ENCODE measurements at regions not wholly inside any gene's neighbourhood (a gene's known extent, or its start where the extent isn't known, plus 50 kb on each side); places are given as distances from the start of the nearest gene placed in this dataset.

DNA sequence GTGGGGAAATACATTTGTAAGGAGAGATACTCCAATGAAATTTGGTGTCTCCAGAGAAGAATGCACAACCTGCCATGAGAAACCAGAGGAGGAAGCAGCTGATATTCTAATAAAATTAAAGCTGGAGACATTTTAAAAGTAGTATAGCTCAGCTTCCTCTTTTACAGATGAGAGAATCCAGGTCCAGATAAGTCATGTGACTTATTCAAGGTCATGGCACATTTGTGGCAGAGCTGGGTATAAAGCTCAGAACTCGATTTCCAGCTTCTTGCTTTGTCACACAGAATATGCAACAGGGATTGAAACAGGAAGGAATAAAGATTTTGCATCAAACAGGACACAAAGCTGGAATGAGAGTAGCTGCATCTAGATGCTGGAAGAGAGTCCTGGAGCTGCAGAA lies 174.8 kb downstream of the EMP1 start:
- H3K36me3 ChIP-seq (replicated peaks in 1 of 2; ENCODE audit: control insufficient read depth in 1 of 2, insufficient read depth in 2 of 2, low read length in 1 of 2) = no peaks in the 10 kb centered on the region
- no peak overlapping the region for H3K4me3 ChIP-seq (ENCODE audit: low read depth in 2 of 2, low read length in 1 of 2)
- no peaks in the 10 kb centered on the region for H3K79me2 ChIP-seq (ENCODE audit: insufficient read depth)
- H3K4me2 ChIP-seq = no peak overlapping the region
- no peak overlapping the region for H3K27ac ChIP-seq (ENCODE audit: low read depth in 2 of 2, low read length in 1 of 2)
- no peaks in the 10 kb centered on the region for H3K9me2 ChIP-seq
- ChIA-PET CTCF (interaction anchor here (0.7 to 2.6 kb wide), 3 partner anchors 9 to 93 kb away, joined by 3 to 20 read pairs (median 6); no protein-coding TSS in a partner anchor), POLR2A (no interaction called here)
- H4K20me1 ChIP-seq (ENCODE audit: insufficient read depth) = no peaks in the 10 kb centered on the region
- no peak overlapping the region for H3K9ac ChIP-seq
- no peak for TF ChIP-seq NRF1 (IDR thresholded peaks at IDR 0.05; ENCODE audit: low read depth, low read length)
- no peak for TF ChIP-seq FOXM1 (IDR thresholded peaks at IDR 0.05; ENCODE audit: low read depth)
- TF ChIP-seq, protein P1, sequence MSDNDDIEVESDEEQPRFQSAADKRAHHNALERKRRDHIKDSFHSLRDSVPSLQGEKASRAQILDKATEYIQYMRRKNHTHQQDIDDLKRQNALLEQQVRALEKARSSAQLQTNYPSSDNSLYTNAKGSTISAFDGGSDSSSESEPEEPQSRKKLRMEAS (IDR thresholded peaks at IDR 0.05; ENCODE audit: low read depth) = no peak
- TF ChIP-seq RAD21 (IDR thresholded peaks at IDR 0.05; ENCODE audit: low read length) = no peak
- TF ChIP-seq EP300 (IDR thresholded peaks at IDR 0.05; ENCODE audit: borderline replicate concordance in 1 of 2, low read depth in 1 of 2, low read length in 1 of 2) = no peak
- TF ChIP-seq EZH2phosphoT487 (IDR thresholded peaks at IDR 0.05; ENCODE audit: borderline replicate concordance, low read depth) = no peak
- TF ChIP-seq GABPA (IDR thresholded peaks at IDR 0.05; ENCODE audit: low read depth) = no peak
- TF ChIP-seq, protein P2, sequence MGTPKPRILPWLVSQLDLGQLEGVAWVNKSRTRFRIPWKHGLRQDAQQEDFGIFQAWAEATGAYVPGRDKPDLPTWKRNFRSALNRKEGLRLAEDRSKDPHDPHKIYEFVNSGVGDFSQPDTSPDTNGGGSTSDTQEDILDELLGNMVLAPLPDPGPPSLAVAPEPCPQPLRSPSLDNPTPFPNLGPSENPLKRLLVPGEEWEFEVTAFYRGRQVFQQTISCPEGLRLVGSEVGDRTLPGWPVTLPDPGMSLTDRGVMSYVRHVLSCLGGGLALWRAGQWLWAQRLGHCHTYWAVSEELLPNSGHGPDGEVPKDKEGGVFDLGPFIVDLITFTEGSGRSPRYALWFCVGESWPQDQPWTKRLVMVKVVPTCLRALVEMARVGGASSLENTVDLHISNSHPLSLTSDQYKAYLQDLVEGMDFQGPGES (IDR thresholded peaks at IDR 0.05; ENCODE audit: low read depth, low read length) = no peak
- no peak for TF ChIP-seq SMC3 (IDR thresholded peaks at IDR 0.05; ENCODE audit: low read depth, low read length)
- TF ChIP-seq, protein P3, sequence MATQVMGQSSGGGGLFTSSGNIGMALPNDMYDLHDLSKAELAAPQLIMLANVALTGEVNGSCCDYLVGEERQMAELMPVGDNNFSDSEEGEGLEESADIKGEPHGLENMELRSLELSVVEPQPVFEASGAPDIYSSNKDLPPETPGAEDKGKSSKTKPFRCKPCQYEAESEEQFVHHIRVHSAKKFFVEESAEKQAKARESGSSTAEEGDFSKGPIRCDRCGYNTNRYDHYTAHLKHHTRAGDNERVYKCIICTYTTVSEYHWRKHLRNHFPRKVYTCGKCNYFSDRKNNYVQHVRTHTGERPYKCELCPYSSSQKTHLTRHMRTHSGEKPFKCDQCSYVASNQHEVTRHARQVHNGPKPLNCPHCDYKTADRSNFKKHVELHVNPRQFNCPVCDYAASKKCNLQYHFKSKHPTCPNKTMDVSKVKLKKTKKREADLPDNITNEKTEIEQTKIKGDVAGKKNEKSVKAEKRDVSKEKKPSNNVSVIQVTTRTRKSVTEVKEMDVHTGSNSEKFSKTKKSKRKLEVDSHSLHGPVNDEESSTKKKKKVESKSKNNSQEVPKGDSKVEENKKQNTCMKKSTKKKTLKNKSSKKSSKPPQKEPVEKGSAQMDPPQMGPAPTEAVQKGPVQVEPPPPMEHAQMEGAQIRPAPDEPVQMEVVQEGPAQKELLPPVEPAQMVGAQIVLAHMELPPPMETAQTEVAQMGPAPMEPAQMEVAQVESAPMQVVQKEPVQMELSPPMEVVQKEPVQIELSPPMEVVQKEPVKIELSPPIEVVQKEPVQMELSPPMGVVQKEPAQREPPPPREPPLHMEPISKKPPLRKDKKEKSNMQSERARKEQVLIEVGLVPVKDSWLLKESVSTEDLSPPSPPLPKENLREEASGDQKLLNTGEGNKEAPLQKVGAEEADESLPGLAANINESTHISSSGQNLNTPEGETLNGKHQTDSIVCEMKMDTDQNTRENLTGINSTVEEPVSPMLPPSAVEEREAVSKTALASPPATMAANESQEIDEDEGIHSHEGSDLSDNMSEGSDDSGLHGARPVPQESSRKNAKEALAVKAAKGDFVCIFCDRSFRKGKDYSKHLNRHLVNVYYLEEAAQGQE (IDR thresholded peaks at IDR 0.05; ENCODE audit: low read depth, low read length) = no peak
- no peak for TF ChIP-seq RXRA (IDR thresholded peaks at IDR 0.05; ENCODE audit: borderline replicate concordance, low read depth)
- H3K27me3 ChIP-seq (ENCODE audit: insufficient read depth) = 0 out of 2 replicates have a peak, but pooled peaks cover 8% of the 10 kb centered on the region
- no peaks in the 10 kb centered on the region for H3K9me3 ChIP-seq
- 0% methylated on average over 1 of the region's 1 CpG for WGBS (ENCODE audit: low lambda C conversion rate)
- H2AFZ ChIP-seq (ENCODE audit: low read depth) = no peak overlapping the region
- H3K4me1 ChIP-seq (ENCODE audit: control insufficient read depth in 1 of 2, insufficient read depth in 2 of 2, low read depth in 1 of 2, low read length in 1 of 2) = no peaks in the 10 kb centered on the region
- H3F3A ChIP-seq (replicated peaks; ENCODE audit: insufficient read depth) = no peaks in the 10 kb centered on the region
- no peak for DNase-seq

DNA sequence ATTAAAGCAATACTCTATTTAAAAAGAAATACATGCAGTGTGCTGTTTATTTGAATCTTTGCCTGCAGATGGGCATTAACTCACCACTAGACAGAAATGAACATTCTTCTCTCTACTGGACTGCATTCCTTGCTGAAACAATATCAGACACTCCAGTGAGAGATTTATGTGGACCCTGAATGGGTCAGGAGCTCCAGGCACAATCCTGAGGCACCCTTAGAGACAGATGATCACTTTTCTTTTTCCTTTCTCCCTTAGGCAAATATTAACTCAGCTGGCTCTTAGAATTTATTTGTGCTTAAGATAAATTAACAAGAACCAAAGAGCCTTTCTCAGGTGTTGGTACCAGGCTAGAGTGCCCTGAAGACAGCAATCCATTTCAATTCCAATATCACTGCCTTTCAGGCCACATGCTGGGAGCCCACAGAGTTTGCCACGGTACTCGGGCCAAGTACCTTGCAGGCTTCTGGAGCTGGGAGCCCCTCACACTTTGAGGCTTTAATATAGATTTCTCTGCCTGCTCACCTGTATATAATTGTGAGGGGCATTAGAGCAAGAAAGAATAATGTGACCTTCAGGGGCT lies 173.0 kb downstream of the EMP1 start:
- DNase-seq = no peak
- Histone ChIP-seq H3K4me2 (no peak overlapping the region), H4K20me1 (ENCODE audit: insufficient read depth) (no peaks in the 10 kb centered on the region), H2AFZ (ENCODE audit: low read depth) (no peak overlapping the region), H3K9ac (no peak overlapping the region), H3F3A (replicated peaks; ENCODE audit: insufficient read depth) (no peaks in the 10 kb centered on the region), H3K36me3 (replicated peaks in 1 of 2; ENCODE audit: control insufficient read depth in 1 of 2, insufficient read depth in 2 of 2, low read length in 1 of 2) (no peaks in the 10 kb centered on the region), H3K79me2 (ENCODE audit: insufficient read depth) (no peaks in the 10 kb centered on the region), H3K9me2 (no peaks in the 10 kb centered on the region), H3K27ac (ENCODE audit: low read depth in 2 of 2, low read length in 1 of 2) (no peak overlapping the region), H3K9me3 (no peaks in the 10 kb centered on the region), H3K4me1 (ENCODE audit: control insufficient read depth in 1 of 2, insufficient read depth in 2 of 2, low read depth in 1 of 2, low read length in 1 of 2) (no peaks in the 10 kb centered on the region), H3K4me3 (ENCODE audit: low read depth in 2 of 2, low read length in 1 of 2) (no peak overlapping the region), H3K27me3 (ENCODE audit: insufficient read depth) (0 out of 2 replicates have a peak, but pooled peaks cover 8% of the 10 kb centered on the region)
- ChIA-PET CTCF (no interaction called here), POLR2A (no interaction called here)
- no peak for TF ChIP-seq POLR2AphosphoS5 (IDR thresholded peaks at IDR 0.05; ENCODE audit: low read depth, low read length)
- no peak for TF ChIP-seq SMC3 (IDR thresholded peaks at IDR 0.05; ENCODE audit: low read depth, low read length)
- no peak for TF ChIP-seq TAF1 (IDR thresholded peaks at IDR 0.05; ENCODE audit: borderline replicate concordance, low read depth, low read length)
- no peak for TF ChIP-seq EZH2phosphoT487 (IDR thresholded peaks at IDR 0.05; ENCODE audit: borderline replicate concordance, low read depth)
- TF ChIP-seq, protein P1 (IDR thresholded peaks at IDR 0.05; ENCODE audit: low read depth) = no peak
- no peak for TF ChIP-seq GABPA (IDR thresholded peaks at IDR 0.05; ENCODE audit: low read depth)
- no peak for TF ChIP-seq FOXM1 (IDR thresholded peaks at IDR 0.05; ENCODE audit: low read depth)
- TF ChIP-seq NRF1 (IDR thresholded peaks at IDR 0.05; ENCODE audit: low read depth, low read length) = no peak
- 38% methylated on average over 2 of the region's 2 CpGs for WGBS (ENCODE audit: low lambda C conversion rate)

Measured in SK-N-SH (cell line).